COLO668 (cell line): ENCODE measurements at regions not wholly inside any gene's neighbourhood (a gene's known extent, or its start where the extent isn't known, plus 50 kb on each side); places are given as distances from the start of the nearest gene placed in this dataset.
"Not testable (repeated sequence)": the region's sequence is repeated elsewhere in the genome, so short reads cannot be mapped to it uniquely, and the experiment has no call there.

Source experiments
- DNase-seq: peaks from one replicate; lab custom pipeline; 2025; ENCODE audit not compliant: unreplicated experiment; lab: John Stamatoyannopoulos, UW

- not testable (repeated sequence) for DNase-seq
Observed at GRCh38 chr5:17032314-17032985, 96.4 kb upstream of the MYO10 start.

DNA sequence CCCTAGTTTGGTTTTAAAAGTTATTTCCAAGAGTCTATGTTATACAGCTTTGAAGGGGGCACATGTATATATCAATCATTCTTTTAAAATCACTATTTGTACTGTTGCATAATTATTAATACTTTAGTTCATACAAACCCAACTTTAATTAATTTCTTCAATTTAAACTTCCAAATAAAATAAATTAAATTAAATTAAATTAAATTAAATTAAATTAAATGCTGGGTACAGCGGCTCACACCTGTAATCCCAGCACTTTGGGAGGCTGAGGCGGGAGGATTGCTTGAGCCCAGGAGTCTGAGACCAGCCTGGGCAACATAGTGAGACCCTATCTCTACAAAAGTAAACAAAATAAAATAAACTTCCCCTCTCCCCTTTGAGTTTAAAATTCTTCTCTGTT, 98.9 kb upstream of the MYO10 start:
- DNase-seq = not testable (repeated sequence)

- no peak for DNase-seq
Observed at GRCh38 chr5:17037751-17038150, 101.7 kb upstream of the MYO10 start.

DNA sequence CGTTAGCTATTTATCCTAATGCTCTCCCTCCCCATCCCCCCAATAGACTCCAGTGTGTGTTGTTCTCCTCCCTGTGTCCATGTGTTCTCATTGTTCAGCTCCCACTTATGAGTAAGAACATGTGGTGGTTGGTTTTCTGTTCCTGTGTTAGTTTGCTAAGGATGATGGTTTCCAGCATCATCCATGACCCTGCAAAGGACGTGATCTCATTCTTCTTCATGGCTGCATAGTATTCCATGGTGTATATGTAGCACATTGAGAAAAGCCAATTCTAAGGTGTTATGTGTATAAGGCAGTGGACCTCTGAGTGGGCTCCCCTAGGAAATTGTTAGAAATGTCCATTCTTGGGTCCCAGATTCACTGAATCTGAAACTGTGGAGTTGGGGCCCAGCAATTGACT, 103.1 kb upstream of the MYO10 start:
- no peak for DNase-seq

DNA sequence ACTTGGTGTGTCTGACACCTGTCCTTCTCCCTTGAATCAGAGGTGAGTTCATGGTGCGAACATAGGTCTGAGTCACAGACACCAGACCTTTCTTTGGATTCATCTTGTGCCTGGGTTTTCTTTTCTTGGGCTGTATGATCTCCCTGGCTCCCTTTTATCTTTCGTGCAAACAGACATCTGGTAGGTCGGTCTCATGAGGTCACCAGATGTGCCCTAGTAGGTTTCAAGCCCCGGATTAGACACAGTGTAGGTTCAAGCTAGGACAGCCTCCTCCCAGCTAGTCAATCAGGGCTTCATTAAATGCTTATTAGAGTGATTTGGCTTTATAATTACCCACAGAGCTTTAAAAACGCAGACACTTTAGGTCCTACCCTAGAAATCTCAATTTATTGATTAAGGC, 106.0 kb upstream of the MYO10 start:
- no peak for DNase-seq

DNA sequence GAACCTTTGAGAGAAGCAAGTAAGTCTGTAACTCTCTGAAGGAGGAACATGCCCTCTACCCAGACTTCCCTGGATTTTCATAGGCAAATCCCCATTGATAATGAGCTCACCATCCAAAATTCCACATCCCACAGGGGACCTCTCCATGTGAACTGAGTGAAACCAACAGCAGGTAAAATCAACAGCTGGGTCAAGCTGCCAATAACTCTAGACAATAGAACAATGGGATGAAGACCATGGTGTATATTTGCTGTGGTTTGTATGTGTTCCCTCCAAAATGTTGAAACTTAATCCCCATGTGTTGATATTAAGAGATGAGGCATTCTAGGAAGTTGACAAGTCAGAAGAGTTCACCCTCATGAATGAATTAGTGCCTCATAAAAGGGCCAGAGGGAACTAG, 110.2 kb upstream of the MYO10 start:
- no peak for DNase-seq

GRCh38 chr5:17050236-17050635, 114.1 kb upstream of the MYO10 start:
- DNase-seq = no peak

- no peak for DNase-seq
Observed at GRCh38 chr5:17054911-17055310, 118.8 kb upstream of the MYO10 start.

DNA sequence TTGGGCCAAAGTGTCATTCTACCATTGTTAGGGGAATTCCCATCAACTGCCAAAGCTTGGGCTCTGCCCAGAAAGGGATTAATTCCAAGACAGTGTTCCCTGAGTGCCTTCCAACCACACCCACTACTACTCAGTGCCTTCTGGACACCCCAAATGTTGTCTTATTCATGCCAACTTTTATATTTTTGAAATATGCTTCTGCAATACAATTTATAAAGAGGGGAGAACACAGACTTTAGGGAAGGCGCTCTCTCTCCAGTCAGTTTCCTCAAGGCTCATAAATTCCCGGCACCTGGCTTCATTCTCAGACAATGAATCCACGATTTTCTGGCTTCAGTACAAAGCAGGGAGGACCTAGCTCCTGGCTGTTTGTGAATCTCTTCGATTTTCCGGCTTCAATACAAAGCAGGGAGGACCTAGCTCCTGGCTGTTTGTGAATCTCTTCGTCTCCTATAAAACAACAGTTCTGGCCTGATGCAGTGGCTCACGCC, 120.1 kb upstream of the MYO10 start:
- DNase-seq = no peak

DNA sequence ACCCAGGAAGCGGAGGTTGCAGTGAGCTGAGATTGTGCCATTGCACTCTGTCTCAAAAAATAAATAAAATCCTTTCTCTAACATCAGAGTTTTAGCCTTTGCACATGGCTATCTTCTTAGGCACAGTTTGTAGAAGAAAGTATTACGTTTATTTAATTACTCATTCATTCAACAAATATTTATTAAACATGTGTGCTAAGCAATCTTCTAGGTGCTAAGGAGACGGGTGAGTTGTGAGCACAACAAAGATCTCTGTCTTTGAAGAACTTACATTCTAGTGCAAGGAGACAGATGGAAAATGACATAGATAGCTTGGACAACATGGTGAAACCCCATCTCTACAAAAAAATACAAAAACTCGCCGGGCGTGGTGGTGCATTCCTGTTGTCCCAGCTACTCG, 122.3 kb upstream of the MYO10 start:
- no peak for DNase-seq

DNA sequence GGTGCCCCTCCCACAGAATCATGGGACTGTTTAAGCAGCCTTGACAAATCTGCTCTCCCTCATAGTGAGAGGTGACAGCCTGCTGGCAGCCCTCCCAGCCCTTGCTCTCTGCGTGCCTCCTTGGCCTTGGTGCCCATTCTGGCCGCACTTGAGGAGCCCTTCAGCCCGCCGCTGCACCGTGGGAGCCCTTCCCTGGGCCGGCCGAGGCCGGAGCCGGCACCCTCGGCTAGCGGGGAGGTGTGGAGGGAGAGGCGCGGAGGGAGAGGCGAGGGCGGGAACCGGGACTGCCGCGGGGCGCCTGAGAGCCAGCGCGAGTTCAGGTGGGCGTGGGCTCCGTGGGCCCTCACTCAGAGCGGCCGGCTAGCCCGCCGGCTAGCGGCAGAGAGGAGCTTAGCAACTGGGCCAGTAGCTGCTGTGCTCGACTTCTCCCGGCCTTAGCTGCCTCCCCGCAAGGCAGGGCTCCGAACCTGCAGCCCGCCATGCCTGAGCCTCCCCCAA, 125.9 kb upstream of the MYO10 start:
- DNase-seq = no peak

- not testable (repeated sequence) for DNase-seq
Observed at GRCh38 chr5:17062741-17063140, 126.7 kb upstream of the MYO10 start.

GRCh38 chr5:17064241-17064640, 128.2 kb upstream of the MYO10 start:
- no peak for DNase-seq

- no peak for DNase-seq
Observed at GRCh38 chr5:17065458-17065857, 129.4 kb upstream of the MYO10 start.

- DNase-seq = not testable (repeated sequence)
Observed at GRCh38 chr5:17066026-17066425, 129.9 kb upstream of the MYO10 start.

GRCh38 chr5:17067657-17068392, 131.7 kb upstream of the MYO10 start:
- DNase-seq = no peak

GRCh38 chr5:17069995-17070511, 134.0 kb upstream of the MYO10 start:
- DNase-seq = no peak

GRCh38 chr5:17070647-17071046, 134.6 kb upstream of the MYO10 start:
- no peak for DNase-seq

DNA sequence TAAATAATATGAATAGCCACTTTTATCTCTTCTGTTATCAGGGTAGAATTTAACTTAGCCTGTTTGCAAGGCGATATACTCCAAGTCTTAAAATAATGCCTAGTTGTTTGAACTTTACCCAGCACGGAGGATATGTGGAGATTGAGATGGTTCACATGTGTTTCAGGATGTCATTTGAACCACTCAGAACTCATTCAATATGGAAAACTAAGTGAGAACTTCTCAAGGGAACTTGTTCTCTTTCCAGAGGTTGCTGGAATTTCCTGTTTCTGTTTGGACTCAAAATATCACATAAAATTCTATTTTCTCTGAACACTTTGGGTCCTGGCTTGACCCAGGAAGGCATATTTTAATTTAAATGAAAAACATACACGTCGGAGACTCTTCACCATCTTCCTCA, 139.1 kb upstream of the MYO10 start:
- no peak for DNase-seq

- no peak for DNase-seq
Observed at GRCh38 chr5:17076272-17076671, 140.2 kb upstream of the MYO10 start.

DNA sequence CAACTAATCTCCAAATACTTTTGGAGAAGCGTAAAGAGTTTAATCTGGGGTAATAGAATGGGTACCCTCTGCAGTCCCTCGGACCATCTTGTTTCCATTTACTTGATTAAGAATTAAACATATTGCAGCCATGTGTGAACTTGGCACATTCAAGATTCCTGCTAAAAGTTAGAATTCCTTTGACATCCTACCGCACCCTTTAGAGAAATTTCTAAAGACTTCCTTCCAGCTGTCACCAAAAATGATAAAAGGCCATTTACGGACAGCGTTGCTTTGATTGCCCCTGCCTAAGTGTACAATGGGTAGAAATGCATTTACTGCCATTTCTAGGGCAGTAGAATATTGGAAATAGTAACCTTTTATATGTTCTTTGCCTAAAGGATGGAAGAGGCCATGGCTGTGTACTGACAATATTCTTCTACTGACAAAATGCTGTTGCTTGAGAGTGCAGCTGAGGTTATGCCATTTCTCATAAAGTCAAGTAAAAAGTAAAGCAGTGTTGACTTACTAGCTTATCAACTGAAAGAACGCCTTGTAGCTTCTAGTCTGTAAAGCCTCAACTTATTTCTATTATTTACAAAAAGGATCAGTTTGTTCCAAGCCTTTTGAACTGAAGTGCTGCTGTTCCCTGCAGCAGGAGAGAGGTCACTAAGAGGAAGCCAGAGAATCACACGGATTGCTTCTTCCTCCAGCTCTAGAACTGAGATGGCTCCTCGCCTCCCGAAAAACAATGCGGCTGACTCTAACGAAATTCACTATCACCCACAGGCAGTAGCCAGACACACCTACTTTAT, 139.8 kb upstream of the BASP1 start:
- DNase-seq = no peak
